PC-3 (cell line): ENCODE measurements at regions not wholly inside any gene's neighbourhood (a gene's known extent, or its start where the extent isn't known, plus 50 kb on each side); places are given as distances from the start of the nearest gene placed in this dataset.

Experiments used
- ATAC-seq: fragments of 200-7000 bp; cut with Tn5 transposase; 2 replicates; pipeline ENCODE4 v1.9.1; 2020; ENCODE audit warnings: mild to moderate bottlenecking, moderate library complexity
- BruUV-seq: library from RNA; stranded (reverse); fragments of 400-500 nt; replicated peaks from 2 replicates; lab custom pipeline; 2021; lab: Mats Ljungman, UMichigan
- CTCF ChIA-PET: fragments of 300-600 bp; sonication (Branson Sonifier 250); formaldehyde crosslinking; loops from one replicate; lab custom pipeline; 2022; ENCODE audit warnings: antibody characterized with exemption; lab: Charles Lee
- POLR2A ChIA-PET: fragments of 300-600 bp; sonication (Branson Sonifier 250); formaldehyde crosslinking; loops from one replicate; lab custom pipeline; 2022; ENCODE audit warnings: antibody characterized with exemption; ENCODE audit not compliant: unreplicated experiment; lab: Charles Lee
- DNase-seq: peaks from one replicate; pipeline ENCODE4 v3.0.0-alpha.2; 2015
- H2AFZ ChIP-seq: fragments of 300-600 bp; sonication (generic); 2 replicates; pipeline ENCODE4 v1.6.0; 2016; ENCODE audit warnings: antibody characterized with exemption, low read length
- H3F3A ChIP-seq: fragments of 300-600 bp; sonication (generic); one replicate; pipeline ENCODE4 v1.6.0; 2017; ENCODE audit warnings: antibody characterized with exemption, low read length, control low read depth, mild to moderate bottlenecking; ENCODE audit not compliant: unreplicated experiment
- H3K27ac ChIP-seq: fragments of 300-600 bp; sonication (generic); 2 replicates; pipeline ENCODE4 v1.5.1; 2016; ENCODE audit warnings: mild to moderate bottlenecking, low read length
- H3K27me3 ChIP-seq: fragments of 300-600 bp; sonication (generic); 2 replicates; pipeline ENCODE4 v1.6.1; 2016; ENCODE audit warnings: low read length, mixed read lengths
- H3K36me3 ChIP-seq: fragments of 300-600 bp; sonication (generic); 2 replicates; pipeline ENCODE4 v1.6.1; 2016; ENCODE audit warnings: low read depth, mixed run types, low read length, mixed read lengths
- H3K4me1 ChIP-seq: fragments of 300-600 bp; sonication (generic); 2 replicates; pipeline ENCODE4 v1.5.1; 2016; ENCODE audit warnings: low read length; ENCODE audit not compliant: insufficient read depth
- H3K4me2 ChIP-seq: fragments of 300-600 bp; sonication (generic); 2 replicates; pipeline ENCODE4 v1.6.0; 2016; ENCODE audit warnings: low read length
- H3K4me3 ChIP-seq: fragments of 300-600 bp; sonication (generic); 2 replicates; pipeline ENCODE4 v1.5.1; 2016; ENCODE audit warnings: mild to moderate bottlenecking, low read length, mixed read lengths
- H3K79me2 ChIP-seq: fragments of 300-600 bp; sonication (generic); 2 replicates; pipeline ENCODE4 v1.6.1; 2017; ENCODE audit warnings: low read length, mixed read lengths
- H3K9ac ChIP-seq: fragments of 300-600 bp; sonication (generic); 2 replicates; pipeline ENCODE4 v1.6.0; 2016; ENCODE audit warnings: mild to moderate bottlenecking, low read length
- H3K9me2 ChIP-seq: fragments of 300-600 bp; sonication (generic); replicated peaks from 2 replicates; pipeline ENCODE4 v1.6.1; 2016; ENCODE audit warnings: mixed run types, low read length, mixed read lengths
- H3K9me3 ChIP-seq: fragments of 300-600 bp; sonication (generic); 2 replicates; pipeline ENCODE4 v1.6.1; 2016; ENCODE audit warnings: low read length, mixed read lengths
- H4K20me1 ChIP-seq: fragments of 300-600 bp; sonication (generic); 2 replicates; pipeline ENCODE4 v1.6.1; 2016; ENCODE audit warnings: low read length, mixed read lengths
- EZH2 ChIP-seq: fragments of 300-600 bp; sonication (generic); IDR thresholded peaks from one replicate; pipeline ENCODE4 v1.6.1; 2017; ENCODE audit warnings: antibody characterized with exemption, mild to moderate bottlenecking, low read length; ENCODE audit not compliant: unreplicated experiment
- EZH2phosphoT487 ChIP-seq: fragments of 300-600 bp; sonication (generic); IDR thresholded peaks from 2 replicates; pipeline ENCODE4 v1.6.1; 2018; ENCODE audit warnings: mild to moderate bottlenecking, antibody characterized with exemption, low read length, borderline replicate concordance
- intact Hi-C: fragments of 100-400 bp; cut with micrococcal nuclease; formaldehyde crosslinking; loops from 2 replicates; pipeline ENCODE4 v1.9.0; 2023
- TF ChIP-seq, protein P1 (sequence below): fragments of 300-600 bp; sonication (generic); conservative IDR thresholded peaks from 2 replicates; pipeline ENCODE4 v1.5.1; 2017; ENCODE audit warnings: antibody characterized with exemption, low read depth, mild to moderate bottlenecking, low read length

- ATAC-seq (peak; percentile 67), DNase-seq (peak; percentile 20)
- H2AFZ ChIP-seq: no peak overlapping the region
- TF ChIP-seq, protein P1, sequence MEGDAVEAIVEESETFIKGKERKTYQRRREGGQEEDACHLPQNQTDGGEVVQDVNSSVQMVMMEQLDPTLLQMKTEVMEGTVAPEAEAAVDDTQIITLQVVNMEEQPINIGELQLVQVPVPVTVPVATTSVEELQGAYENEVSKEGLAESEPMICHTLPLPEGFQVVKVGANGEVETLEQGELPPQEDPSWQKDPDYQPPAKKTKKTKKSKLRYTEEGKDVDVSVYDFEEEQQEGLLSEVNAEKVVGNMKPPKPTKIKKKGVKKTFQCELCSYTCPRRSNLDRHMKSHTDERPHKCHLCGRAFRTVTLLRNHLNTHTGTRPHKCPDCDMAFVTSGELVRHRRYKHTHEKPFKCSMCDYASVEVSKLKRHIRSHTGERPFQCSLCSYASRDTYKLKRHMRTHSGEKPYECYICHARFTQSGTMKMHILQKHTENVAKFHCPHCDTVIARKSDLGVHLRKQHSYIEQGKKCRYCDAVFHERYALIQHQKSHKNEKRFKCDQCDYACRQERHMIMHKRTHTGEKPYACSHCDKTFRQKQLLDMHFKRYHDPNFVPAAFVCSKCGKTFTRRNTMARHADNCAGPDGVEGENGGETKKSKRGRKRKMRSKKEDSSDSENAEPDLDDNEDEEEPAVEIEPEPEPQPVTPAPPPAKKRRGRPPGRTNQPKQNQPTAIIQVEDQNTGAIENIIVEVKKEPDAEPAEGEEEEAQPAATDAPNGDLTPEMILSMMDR: no peak
- no peak for TF ChIP-seq EZH2phosphoT487
- no peak for TF ChIP-seq EZH2
- H3K9me3 ChIP-seq: no peaks in the 10 kb centered on the region
- peak overlapping the region; percentile 15; the same call in 1 of the 2 replicates for H3K27ac ChIP-seq
- no peaks in the 10 kb centered on the region for H3K27me3 ChIP-seq
- no peaks in the 10 kb centered on the region for H3K79me2 ChIP-seq
- intact Hi-C loops: loop anchor here (1.0 to 10.0 kb wide), 8 partner anchors 10 to 336 kb away; partner anchors contain the start of gene HIF1A
- H3K4me2 ChIP-seq: peak overlapping the region; percentile 2; the same call in 1 of the 2 replicates
- POLR2A ChIA-PET: interaction anchor here (0.6 to 0.7 kb wide), 5 partner anchors 32 to 1761 kb away, joined by 3 to 4 read pairs (median 3); no protein-coding TSS in a partner anchor
- H3K4me1 ChIP-seq: peaks cover 16% of the 10 kb centered on the region
- H3K9me2 ChIP-seq: 0 out of 2 replicates have a peak, but pooled peaks cover 4% of the 10 kb centered on the region
- H3K36me3 ChIP-seq: no peaks in the 10 kb centered on the region
- CTCF ChIA-PET: interaction anchor here (0.6 to 1.0 kb wide), 4 partner anchors 10 to 31 kb away, joined by 3 to 7 read pairs (median 5); no protein-coding TSS in a partner anchor
- no peak overlapping the region for H3K4me3 ChIP-seq
- no peaks in the 10 kb centered on the region for H4K20me1 ChIP-seq
- H3K9ac ChIP-seq: peak overlapping the region; percentile 5; the same call in 1 of the 2 replicates
- no peaks in the 10 kb centered on the region for H3F3A ChIP-seq
- TSS peak; percentile 65 for BruUV-seq
These were observed 64.8 kb upstream of the HIF1A start for GRCh38 chr14:61630399-61631044.

GRCh38 chr14:61631045-61631687 lies 64.1 kb upstream of the HIF1A start:
- no peaks in the 10 kb centered on the region for H3K79me2 ChIP-seq
- H2AFZ ChIP-seq: no peak overlapping the region
- no peaks in the 10 kb centered on the region for H3K27me3 ChIP-seq
- intact Hi-C loops: loop anchor here (1.0 to 10.0 kb wide), 7 partner anchors 16 to 336 kb away; partner anchors contain the start of gene HIF1A
- H3K4me1 ChIP-seq: peaks cover 17% of the 10 kb centered on the region
- H3K4me3 ChIP-seq: no peak overlapping the region
- ChIA-PET POLR2A (interaction anchor here (0.6 to 0.7 kb wide), 2 partner anchors 137 to 161 kb away, joined by 3 to 4 read pairs; no protein-coding TSS in a partner anchor), CTCF (interaction anchor here (0.6 to 1.0 kb wide), 3 partner anchors 17 to 69 kb away, joined by 4 to 8 read pairs (median 7); no protein-coding TSS in a partner anchor)
- H3F3A ChIP-seq: no peaks in the 10 kb centered on the region
- H3K27ac ChIP-seq: peak overlapping the region; percentile 15
- no peaks in the 10 kb centered on the region for H3K9me3 ChIP-seq
- 0 out of 2 replicates have a peak, but pooled peaks cover 4% of the 10 kb centered on the region for H3K9me2 ChIP-seq
- no peaks in the 10 kb centered on the region for H4K20me1 ChIP-seq
- H3K9ac ChIP-seq: peak overlapping the region; percentile 5; the same call in 1 of the 2 replicates
- peak overlapping the region; percentile 2 for H3K4me2 ChIP-seq
- DNase-seq (peak; percentile 34), ATAC-seq (peak; percentile 81)
- H3K36me3 ChIP-seq: no peaks in the 10 kb centered on the region
- no TSS peak for BruUV-seq
- no peak for TF ChIP-seq EZH2phosphoT487
- TF ChIP-seq, protein P1: no peak
- no peak for TF ChIP-seq EZH2
